Mammary epithelial cell (primary cell): ENCODE measurements at regions not wholly inside any gene's neighbourhood (a gene's known extent, or its start where the extent isn't known, plus 50 kb on each side); places are given as distances from the start of the nearest gene placed in this dataset.

Experiments used
- EZH2 ChIP-seq: IDR thresholded peaks from 2 replicates; pipeline ENCODE4 v1.6.1; 2012; ENCODE audit warnings: low read length, inconsistent platforms, borderline replicate concordance
- TF ChIP-seq, protein P1 (sequence below), 2 donors: IDR thresholded peaks in 1 of 2; conservative IDR thresholded peaks in 1 of 2; 2 replicates each; pipeline ENCODE4 v1.5.1; 2011 to 2012; ENCODE audit warnings: inconsistent platforms in 2 of 2, low read length in 2 of 2, mild to moderate bottlenecking in 2 of 2, control low read depth in 1 of 2, low read depth in 1 of 2; ENCODE audit not compliant: insufficient read depth in 1 of 2; ENCODE audit errors: extremely low read depth in 1 of 2

GRCh38 chr3:117630885-117631284, 921.3 kb downstream of the TUSC7 start:
- TF ChIP-seq, protein P1, sequence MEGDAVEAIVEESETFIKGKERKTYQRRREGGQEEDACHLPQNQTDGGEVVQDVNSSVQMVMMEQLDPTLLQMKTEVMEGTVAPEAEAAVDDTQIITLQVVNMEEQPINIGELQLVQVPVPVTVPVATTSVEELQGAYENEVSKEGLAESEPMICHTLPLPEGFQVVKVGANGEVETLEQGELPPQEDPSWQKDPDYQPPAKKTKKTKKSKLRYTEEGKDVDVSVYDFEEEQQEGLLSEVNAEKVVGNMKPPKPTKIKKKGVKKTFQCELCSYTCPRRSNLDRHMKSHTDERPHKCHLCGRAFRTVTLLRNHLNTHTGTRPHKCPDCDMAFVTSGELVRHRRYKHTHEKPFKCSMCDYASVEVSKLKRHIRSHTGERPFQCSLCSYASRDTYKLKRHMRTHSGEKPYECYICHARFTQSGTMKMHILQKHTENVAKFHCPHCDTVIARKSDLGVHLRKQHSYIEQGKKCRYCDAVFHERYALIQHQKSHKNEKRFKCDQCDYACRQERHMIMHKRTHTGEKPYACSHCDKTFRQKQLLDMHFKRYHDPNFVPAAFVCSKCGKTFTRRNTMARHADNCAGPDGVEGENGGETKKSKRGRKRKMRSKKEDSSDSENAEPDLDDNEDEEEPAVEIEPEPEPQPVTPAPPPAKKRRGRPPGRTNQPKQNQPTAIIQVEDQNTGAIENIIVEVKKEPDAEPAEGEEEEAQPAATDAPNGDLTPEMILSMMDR (conservative IDR thresholded peaks at IDR 0.05 in 1 of 2, IDR thresholded peaks at IDR 0.05 in 1 of 2; ENCODE audit: extremely low read depth in 1 of 2, insufficient read depth in 1 of 2, low read depth in 1 of 2, low read length in 2 of 2), result no peak
- TF ChIP-seq EZH2, result no peak
